ENCODE measurements at regions not wholly inside any gene's neighbourhood (a gene's known extent, or its start where the extent isn't known, plus 50 kb on each side); places are given as distances from the start of the nearest gene placed in this dataset.

DNA sequence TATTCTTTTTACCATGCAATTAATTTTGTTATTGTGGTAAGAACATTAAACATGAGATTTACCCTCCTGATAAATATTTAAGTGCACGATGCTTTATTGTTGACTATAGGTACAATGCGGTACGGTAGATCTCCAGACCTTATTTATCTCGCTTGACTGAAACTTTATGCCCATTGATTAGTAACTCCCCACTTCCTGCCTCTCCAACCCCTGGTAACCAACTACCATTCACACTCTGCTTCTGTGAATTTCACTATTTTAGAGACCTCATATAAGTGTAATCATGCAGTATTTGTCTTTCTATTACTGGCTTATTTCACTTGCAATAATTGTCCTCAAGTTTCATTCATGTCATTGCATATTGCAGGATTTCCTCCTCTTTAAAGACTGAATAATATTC is 195.7 kb upstream of the ID2 start:
- Histone ChIP-seq H3K27ac (ENCODE audit: low read length) (no peak overlapping the region), H3K27me3 (ENCODE audit: low read depth, low read length) (no peaks in the 10 kb centered on the region), H3K4me1 (ENCODE audit: control insufficient read depth in 1 of 2, insufficient read depth in 2 of 2, low read length in 2 of 2) (no peaks in the 10 kb centered on the region), H3K9me3 (ENCODE audit: control insufficient read depth in 1 of 2, low read length in 2 of 2) (no peaks in the 10 kb centered on the region), H3K4me3 (ENCODE audit: low read depth in 1 of 2, low read length in 2 of 2) (no peak overlapping the region), H3K36me3 (ENCODE audit: control insufficient read depth in 1 of 2, insufficient read depth in 2 of 2, low read length in 2 of 2) (no peaks in the 10 kb centered on the region)

DNA sequence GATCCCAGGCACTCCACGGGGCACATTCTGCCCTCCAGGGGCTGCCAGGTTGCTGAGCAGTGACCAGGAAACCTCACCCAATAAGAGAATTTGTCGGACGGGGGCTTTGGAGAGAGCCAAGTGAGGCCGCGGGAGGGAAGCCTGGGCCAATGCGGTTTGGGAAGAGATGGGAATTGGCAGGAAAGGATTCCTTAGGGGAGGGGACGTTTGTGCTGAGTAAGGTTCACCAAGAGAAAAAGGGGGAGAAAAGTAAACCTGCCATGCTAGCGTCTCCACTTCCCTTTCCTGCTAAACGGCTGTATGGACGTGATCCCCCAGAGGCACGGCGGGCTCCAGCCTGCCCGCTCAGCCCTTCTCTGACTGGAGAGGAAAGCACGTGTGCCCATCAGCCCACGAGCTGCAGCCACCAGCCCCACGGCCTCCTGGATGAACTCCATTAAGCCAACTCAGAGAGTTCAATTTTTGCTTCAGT is 194.4 kb upstream of the ID2 start:
- H3K4me1 ChIP-seq (ENCODE audit: control insufficient read depth in 1 of 2, insufficient read depth in 2 of 2, low read length in 2 of 2) = no peaks in the 10 kb centered on the region
- H3K27me3 ChIP-seq (ENCODE audit: low read depth, low read length) = no peaks in the 10 kb centered on the region
- H3K4me3 ChIP-seq (ENCODE audit: low read depth in 1 of 2, low read length in 2 of 2) = no peak overlapping the region
- H3K9me3 ChIP-seq (ENCODE audit: control insufficient read depth in 1 of 2, low read length in 2 of 2) = no peaks in the 10 kb centered on the region
- H3K36me3 ChIP-seq (ENCODE audit: control insufficient read depth in 1 of 2, insufficient read depth in 2 of 2, low read length in 2 of 2) = no peaks in the 10 kb centered on the region
- no peak overlapping the region for H3K27ac ChIP-seq (ENCODE audit: low read length)

DNA sequence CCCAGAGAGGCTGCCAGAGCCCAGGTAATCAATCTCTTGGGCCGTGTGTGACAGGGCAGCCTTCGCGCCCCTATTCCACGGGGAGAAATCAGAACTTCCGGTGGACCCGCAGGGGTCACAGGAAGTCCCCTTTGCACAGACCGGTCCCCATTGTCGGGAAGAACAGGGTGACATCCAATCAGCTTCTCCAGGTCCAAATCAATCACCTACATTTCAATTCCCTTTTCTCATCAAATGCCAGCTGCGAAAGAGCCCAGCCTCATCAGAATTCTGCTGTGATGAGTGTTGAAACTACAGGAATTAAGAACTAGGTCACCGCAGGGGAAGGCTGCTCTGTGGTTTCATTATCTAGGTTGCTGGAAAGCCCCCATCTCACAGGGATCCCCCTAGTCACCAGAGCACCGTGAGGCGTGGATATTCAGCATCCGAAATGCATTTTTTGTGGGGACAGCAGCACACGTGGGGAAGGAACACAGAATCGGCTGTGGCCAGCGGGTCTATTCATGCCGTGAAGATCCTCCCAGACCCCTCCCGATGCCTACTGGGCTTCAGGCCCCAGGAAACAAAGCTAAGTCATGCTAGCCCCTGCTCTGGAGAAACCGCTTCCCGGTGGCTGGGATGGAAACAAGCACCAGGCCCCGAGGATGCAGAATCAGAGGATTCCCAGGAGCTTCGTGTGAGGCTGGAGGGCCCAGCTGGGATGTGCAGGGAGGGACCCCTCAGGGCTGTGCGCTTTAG is 193.7 kb upstream of the ID2 start:
- no peaks in the 10 kb centered on the region for H3K36me3 ChIP-seq (ENCODE audit: control insufficient read depth in 1 of 2, insufficient read depth in 2 of 2, low read length in 2 of 2)
- H3K9me3 ChIP-seq (ENCODE audit: control insufficient read depth in 1 of 2, low read length in 2 of 2) = no peaks in the 10 kb centered on the region
- H3K4me1 ChIP-seq (ENCODE audit: control insufficient read depth in 1 of 2, insufficient read depth in 2 of 2, low read length in 2 of 2) = no peaks in the 10 kb centered on the region
- no peak overlapping the region for H3K27ac ChIP-seq (ENCODE audit: low read length)
- H3K27me3 ChIP-seq (ENCODE audit: low read depth, low read length) = no peaks in the 10 kb centered on the region
- no peak overlapping the region for H3K4me3 ChIP-seq (ENCODE audit: low read depth in 1 of 2, low read length in 2 of 2)

DNA sequence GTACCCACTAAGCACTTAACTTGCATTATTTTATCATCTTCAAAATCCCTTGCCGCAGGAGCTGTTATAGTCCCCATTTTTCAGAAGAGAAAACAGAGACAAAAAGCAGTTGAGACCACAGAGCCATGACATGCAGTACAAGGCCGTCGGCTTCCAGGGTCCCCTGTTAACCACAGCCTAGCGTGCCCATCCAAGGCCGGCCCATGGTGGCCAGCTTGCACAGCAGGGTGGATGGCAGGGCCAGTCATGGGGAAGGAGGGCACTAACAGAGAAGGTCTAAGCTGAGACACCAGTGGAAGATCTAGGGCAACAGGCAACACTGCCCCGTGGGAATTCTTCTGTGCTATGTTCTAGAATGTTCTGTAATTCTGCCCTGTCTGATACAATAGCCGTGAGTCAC is 192.6 kb upstream of the ID2 start:
- no peaks in the 10 kb centered on the region for H3K27me3 ChIP-seq (ENCODE audit: low read depth, low read length)
- no peaks in the 10 kb centered on the region for H3K4me1 ChIP-seq (ENCODE audit: control insufficient read depth in 1 of 2, insufficient read depth in 2 of 2, low read length in 2 of 2)
- H3K36me3 ChIP-seq (ENCODE audit: control insufficient read depth in 1 of 2, insufficient read depth in 2 of 2, low read length in 2 of 2) = no peaks in the 10 kb centered on the region
- H3K4me3 ChIP-seq (ENCODE audit: low read depth in 1 of 2, low read length in 2 of 2) = no peak overlapping the region
- H3K27ac ChIP-seq (ENCODE audit: low read length) = no peak overlapping the region
- no peaks in the 10 kb centered on the region for H3K9me3 ChIP-seq (ENCODE audit: control insufficient read depth in 1 of 2, low read length in 2 of 2)

DNA sequence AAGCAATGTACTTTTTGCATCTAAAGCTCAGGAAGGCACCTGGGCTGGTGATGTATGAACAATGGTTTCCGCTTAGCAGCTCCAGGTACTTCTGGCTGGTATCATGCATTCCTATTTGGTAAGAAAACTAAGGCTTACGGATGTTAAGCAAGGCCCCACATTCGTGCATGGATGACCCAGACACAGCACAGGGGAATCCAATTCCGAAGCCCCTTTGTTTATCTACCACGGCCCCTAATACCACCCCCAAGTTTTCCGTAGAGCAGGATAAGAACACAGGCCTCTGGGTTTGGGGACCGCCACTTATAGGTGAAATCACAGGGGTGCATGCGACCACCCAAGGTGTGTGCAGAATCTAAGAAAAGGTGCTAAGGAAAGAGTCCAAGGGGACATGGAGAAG is 192.1 kb upstream of the ID2 start:
- Histone ChIP-seq H3K36me3 (ENCODE audit: control insufficient read depth in 1 of 2, insufficient read depth in 2 of 2, low read length in 2 of 2) (no peaks in the 10 kb centered on the region), H3K9me3 (ENCODE audit: control insufficient read depth in 1 of 2, low read length in 2 of 2) (no peaks in the 10 kb centered on the region), H3K27ac (ENCODE audit: low read length) (no peak overlapping the region), H3K4me3 (ENCODE audit: low read depth in 1 of 2, low read length in 2 of 2) (no peak overlapping the region), H3K4me1 (ENCODE audit: control insufficient read depth in 1 of 2, insufficient read depth in 2 of 2, low read length in 2 of 2) (no peaks in the 10 kb centered on the region), H3K27me3 (ENCODE audit: low read depth, low read length) (no peaks in the 10 kb centered on the region)

DNA sequence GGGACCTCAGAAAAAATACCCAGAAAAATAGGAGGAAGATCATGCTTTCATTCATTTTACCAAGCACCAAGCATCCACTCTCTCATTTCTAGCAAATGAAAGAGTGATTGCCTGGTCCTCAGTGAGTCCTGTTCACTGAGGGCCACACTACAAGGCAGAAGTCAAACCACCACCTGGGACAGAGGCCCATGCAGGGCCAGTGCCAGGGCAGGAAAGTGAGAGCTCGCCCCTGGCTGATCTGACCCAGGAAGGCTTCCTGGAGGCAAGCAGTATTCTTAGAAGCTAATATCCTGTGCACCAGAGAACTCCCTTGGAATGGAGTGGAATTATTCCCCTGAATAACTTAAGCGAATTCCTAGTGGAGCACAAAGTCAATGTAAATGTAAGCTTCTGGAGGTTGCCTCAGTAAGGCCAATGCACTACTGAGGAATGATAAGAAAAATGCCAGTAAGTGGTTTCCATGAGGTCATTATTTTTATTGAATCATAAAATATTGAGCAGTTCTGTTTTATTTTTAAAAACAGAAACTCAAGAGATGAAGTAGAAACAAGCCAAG is 191.6 kb upstream of the ID2 start:
- Histone ChIP-seq H3K4me1 (ENCODE audit: control insufficient read depth in 1 of 2, insufficient read depth in 2 of 2, low read length in 2 of 2) (no peaks in the 10 kb centered on the region), H3K27me3 (ENCODE audit: low read depth, low read length) (no peaks in the 10 kb centered on the region), H3K9me3 (ENCODE audit: control insufficient read depth in 1 of 2, low read length in 2 of 2) (no peaks in the 10 kb centered on the region), H3K27ac (ENCODE audit: low read length) (no peak overlapping the region), H3K4me3 (ENCODE audit: low read depth in 1 of 2, low read length in 2 of 2) (no peak overlapping the region), H3K36me3 (ENCODE audit: control insufficient read depth in 1 of 2, insufficient read depth in 2 of 2, low read length in 2 of 2) (no peaks in the 10 kb centered on the region)

DNA sequence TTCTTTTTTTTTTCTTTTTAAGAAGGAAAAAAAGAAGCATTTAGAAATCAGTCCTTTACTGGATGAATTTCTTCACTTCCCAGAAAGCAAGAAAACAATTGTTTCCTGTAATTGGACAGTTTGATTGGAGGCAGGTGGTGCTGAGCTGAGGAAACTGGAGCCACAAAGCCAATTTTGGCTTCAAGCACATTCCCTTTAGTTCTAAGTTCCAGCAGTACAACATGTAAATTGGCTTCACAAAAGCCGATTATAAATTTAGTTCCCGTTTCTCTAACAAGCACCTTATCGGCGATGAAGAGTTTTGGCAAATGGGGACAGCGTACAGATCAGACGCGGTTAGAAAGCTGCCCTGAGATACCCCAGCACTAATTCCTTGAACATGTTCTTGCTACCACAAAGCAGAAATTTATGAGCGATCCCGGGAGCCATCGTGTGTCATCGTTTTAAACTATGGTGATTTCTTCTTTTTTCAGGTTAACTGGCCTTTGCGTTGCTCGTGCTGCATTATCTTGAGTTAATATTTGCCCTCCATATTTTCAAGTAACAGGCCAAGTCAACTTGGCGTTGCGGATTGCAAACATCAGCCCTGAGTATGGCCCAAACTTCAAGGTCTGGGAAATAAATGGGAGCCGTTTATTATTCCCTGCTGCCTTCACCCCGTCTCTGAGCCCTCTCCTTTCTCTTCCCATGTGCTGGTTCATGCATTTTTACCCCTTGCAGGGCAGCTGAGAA is 190.4 kb upstream of the ID2 start:
- no peaks in the 10 kb centered on the region for H3K36me3 ChIP-seq (ENCODE audit: control insufficient read depth in 1 of 2, insufficient read depth in 2 of 2, low read length in 2 of 2)
- peaks cover 0 to 4% of the 10 kb centered on the region in 2 donors for H3K4me1 ChIP-seq (ENCODE audit: control insufficient read depth in 1 of 2, insufficient read depth in 2 of 2, low read length in 2 of 2)
- H3K27me3 ChIP-seq (ENCODE audit: low read depth, low read length) = no peaks in the 10 kb centered on the region
- H3K4me3 ChIP-seq (ENCODE audit: low read depth in 1 of 2, low read length in 2 of 2) = no peak overlapping the region
- H3K9me3 ChIP-seq (ENCODE audit: control insufficient read depth in 1 of 2, low read length in 2 of 2) = no peaks in the 10 kb centered on the region
- no peak overlapping the region for H3K27ac ChIP-seq (ENCODE audit: low read length)

DNA sequence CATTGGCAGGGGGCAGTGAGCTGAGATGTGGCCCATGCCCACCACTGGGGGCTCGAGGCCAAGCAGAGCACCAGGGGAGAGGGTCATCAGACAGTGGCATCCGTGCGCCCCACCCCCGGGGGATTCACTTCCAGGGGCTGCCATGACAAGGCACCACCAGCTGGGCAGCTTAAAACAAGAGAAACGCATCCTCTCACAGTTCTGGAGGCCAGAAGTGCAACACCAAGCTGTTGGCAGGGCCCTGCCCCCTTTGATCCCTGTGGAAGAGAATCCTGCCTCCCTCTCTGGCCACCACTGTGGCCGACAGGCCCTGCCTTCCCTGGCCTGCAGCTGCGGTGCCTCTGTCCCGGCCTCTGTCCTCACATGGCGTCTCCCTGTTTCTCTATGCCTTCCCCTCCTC is 187.7 kb upstream of the ID2 start:
- Histone ChIP-seq H3K4me1 (ENCODE audit: control insufficient read depth in 1 of 2, insufficient read depth in 2 of 2, low read length in 2 of 2) (peaks cover 0 to 4% of the 10 kb centered on the region in 2 donors), H3K9me3 (ENCODE audit: control insufficient read depth in 1 of 2, low read length in 2 of 2) (no peaks in the 10 kb centered on the region), H3K36me3 (ENCODE audit: control insufficient read depth in 1 of 2, insufficient read depth in 2 of 2, low read length in 2 of 2) (no peaks in the 10 kb centered on the region), H3K4me3 (ENCODE audit: low read depth in 1 of 2, low read length in 2 of 2) (no peak overlapping the region), H3K27me3 (ENCODE audit: low read depth, low read length) (no peaks in the 10 kb centered on the region), H3K27ac (ENCODE audit: low read length) (no peak overlapping the region)

DNA sequence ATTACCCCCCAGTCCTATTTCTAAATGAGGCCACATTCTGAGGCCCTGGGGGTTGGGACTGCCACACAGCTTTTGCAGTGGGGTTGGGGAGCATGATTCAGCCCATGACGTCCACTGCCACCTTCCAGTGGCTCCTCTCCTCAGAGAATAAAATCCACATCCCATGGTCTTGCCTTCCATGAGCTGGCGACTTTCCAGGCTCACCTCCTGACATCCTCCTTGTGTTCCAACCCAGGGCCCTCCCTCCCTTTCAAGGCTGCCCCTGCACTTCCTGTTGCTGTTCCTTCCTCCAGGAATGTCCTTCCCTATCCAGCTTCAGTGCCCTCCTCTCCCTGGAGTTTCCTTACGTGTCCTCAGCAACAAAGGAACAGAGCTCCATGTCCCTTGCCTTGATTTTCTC is 187.3 kb upstream of the ID2 start:
- no peaks in the 10 kb centered on the region for H3K9me3 ChIP-seq (ENCODE audit: control insufficient read depth in 1 of 2, low read length in 2 of 2)
- H3K4me3 ChIP-seq (ENCODE audit: low read depth in 1 of 2, low read length in 2 of 2) = no peak overlapping the region
- no peaks in the 10 kb centered on the region for H3K36me3 ChIP-seq (ENCODE audit: control insufficient read depth in 1 of 2, insufficient read depth in 2 of 2, low read length in 2 of 2)
- H3K27me3 ChIP-seq (ENCODE audit: low read depth, low read length) = no peaks in the 10 kb centered on the region
- H3K4me1 ChIP-seq (ENCODE audit: control insufficient read depth in 1 of 2, insufficient read depth in 2 of 2, low read length in 2 of 2) = peaks cover 0 to 4% of the 10 kb centered on the region in 2 donors
- no peak overlapping the region for H3K27ac ChIP-seq (ENCODE audit: low read length)

DNA sequence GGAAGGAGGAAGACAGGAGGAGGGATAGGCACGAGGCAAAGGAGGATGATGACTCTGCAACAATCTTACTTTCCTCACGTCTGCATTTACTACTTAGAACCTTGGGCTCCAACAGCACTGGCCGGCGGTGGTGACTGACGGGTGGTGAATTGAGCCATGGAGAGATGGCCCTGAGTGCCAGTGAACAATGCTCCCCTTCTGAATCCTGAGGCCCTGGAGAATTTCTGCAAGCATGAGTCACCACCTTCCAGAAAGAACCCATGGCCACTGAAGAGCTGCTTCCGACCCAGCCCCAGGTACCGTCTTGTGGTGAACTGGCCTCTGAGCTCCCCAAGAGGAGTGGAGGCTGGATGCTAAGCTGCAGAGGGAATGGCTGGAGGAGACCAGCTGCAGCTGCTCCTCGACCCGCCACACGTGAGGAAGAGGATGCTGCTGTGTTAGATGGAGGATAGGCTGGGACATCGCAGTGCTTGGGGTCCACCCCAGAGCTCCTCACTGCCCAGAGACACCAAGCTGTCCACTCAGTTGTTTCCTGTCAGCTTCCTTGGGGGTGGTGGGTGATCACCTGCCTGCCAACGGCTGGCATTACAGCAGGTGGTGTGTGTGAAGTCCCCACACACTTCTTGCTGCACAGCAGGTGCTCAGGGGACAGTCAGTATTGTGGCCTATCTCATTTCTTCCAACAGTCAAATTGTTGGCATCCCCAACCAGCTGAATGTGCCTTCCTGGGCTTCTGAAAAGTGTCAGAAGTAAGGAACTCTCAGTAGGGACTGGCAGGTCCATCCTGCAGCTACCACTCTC is 186.5 kb upstream of the ID2 start:
- Histone ChIP-seq H3K4me3 (ENCODE audit: low read depth in 1 of 2, low read length in 2 of 2) (no peak overlapping the region), H3K36me3 (ENCODE audit: control insufficient read depth in 1 of 2, insufficient read depth in 2 of 2, low read length in 2 of 2) (no peaks in the 10 kb centered on the region), H3K27ac (ENCODE audit: low read length) (no peak overlapping the region), H3K9me3 (ENCODE audit: control insufficient read depth in 1 of 2, low read length in 2 of 2) (no peaks in the 10 kb centered on the region), H3K4me1 (ENCODE audit: control insufficient read depth in 1 of 2, insufficient read depth in 2 of 2, low read length in 2 of 2) (peaks cover 0 to 4% of the 10 kb centered on the region in 2 donors), H3K27me3 (ENCODE audit: low read depth, low read length) (no peaks in the 10 kb centered on the region)

DNA sequence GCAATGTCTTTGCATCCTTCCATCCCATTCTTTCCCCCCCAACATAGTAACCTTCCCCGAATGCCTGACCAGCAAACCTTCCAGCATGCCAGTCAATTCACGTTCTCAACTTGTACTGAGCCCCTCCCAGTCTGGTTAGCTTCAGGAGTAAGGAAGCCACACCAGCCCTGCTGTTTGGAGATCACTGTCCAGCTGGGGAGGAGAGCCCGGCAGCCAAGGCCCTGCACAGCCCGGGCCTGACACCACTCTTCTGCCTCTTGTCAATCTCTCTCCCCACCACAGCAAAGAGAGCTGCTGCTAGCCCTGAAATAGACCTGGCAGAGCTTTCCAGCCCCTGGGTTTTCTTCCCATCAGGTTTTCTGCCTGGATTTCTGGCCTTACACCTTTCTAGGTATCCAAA is 185.8 kb upstream of the ID2 start:
- no peak overlapping the region for H3K27ac ChIP-seq (ENCODE audit: low read length)
- no peak overlapping the region for H3K4me3 ChIP-seq (ENCODE audit: low read depth in 1 of 2, low read length in 2 of 2)
- H3K4me1 ChIP-seq (ENCODE audit: control insufficient read depth in 1 of 2, insufficient read depth in 2 of 2, low read length in 2 of 2) = peaks cover 0 to 4% of the 10 kb centered on the region in 2 donors
- no peaks in the 10 kb centered on the region for H3K36me3 ChIP-seq (ENCODE audit: control insufficient read depth in 1 of 2, insufficient read depth in 2 of 2, low read length in 2 of 2)
- no peaks in the 10 kb centered on the region for H3K27me3 ChIP-seq (ENCODE audit: low read depth, low read length)
- no peaks in the 10 kb centered on the region for H3K9me3 ChIP-seq (ENCODE audit: control insufficient read depth in 1 of 2, low read length in 2 of 2)

Data from muscle layer of duodenum (tissue), 2 donors.